GM21381 (cell line): ENCODE measurements at regions not wholly inside any gene's neighbourhood (a gene's known extent, or its start where the extent isn't known, plus 50 kb on each side); places are given as distances from the start of the nearest gene placed in this dataset.

Experiments used
- ATAC-seq: cut with Tn5 transposase; IDR thresholded peaks from one replicate; pipeline ENCODE4 v1.9.1; 2021; ENCODE audit warnings: mild to moderate bottlenecking, moderate library complexity; ENCODE audit not compliant: unreplicated experiment

- peak; percentile 70 for ATAC-seq
These were observed 318.7 kb upstream of the STT3B start for GRCh38 chr3:31213869-31214486.

DNA sequence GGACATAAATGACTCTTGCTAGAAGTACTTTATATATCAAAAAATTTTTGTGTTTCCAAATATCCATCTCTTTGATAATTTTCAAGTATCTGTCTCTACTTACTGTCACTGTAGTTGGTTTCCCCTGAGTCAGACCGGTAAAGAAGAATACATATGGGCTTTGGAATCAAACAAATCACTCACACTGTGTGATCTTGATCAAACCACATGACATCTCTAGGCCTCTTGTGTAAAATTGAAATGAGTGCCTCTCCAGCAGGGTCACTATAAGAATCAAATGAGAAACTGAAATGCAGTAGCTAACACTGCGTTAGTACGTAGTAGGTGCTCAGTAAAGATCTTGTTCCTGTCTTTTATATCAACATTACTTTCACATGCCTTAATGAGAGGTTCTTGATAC lies 314.6 kb upstream of the STT3B start:
- no peak for ATAC-seq

- ATAC-seq, result peak; percentile 75
These were observed 313.4 kb upstream of the STT3B start for GRCh38 chr3:31219131-31219843.

- ATAC-seq, result no peak
These were observed 312.3 kb upstream of the STT3B start for GRCh38 chr3:31220431-31220830.

- ATAC-seq, result no peak
These were observed 309.4 kb upstream of the STT3B start for GRCh38 chr3:31223278-31223677.

DNA sequence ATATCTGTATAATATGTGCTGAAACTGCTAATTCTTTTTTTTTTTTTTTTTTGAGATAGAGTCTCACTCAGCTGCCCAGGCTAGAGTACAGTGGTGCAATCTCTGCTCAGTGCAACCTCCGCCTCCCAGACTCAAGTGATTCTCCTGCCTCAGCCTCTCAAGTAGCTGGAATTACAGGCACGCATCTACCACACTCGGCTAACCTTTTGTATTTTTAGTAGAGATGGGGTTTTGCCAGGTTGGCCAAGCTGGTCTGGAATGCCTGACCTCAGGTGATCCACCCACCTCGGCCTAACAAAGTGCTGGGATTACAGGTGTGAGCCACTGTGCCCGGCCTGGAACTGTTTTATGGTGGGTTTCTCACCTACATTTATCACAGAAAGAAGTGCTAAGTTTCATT lies 307.8 kb upstream of the STT3B start:
- ATAC-seq, result no peak

DNA sequence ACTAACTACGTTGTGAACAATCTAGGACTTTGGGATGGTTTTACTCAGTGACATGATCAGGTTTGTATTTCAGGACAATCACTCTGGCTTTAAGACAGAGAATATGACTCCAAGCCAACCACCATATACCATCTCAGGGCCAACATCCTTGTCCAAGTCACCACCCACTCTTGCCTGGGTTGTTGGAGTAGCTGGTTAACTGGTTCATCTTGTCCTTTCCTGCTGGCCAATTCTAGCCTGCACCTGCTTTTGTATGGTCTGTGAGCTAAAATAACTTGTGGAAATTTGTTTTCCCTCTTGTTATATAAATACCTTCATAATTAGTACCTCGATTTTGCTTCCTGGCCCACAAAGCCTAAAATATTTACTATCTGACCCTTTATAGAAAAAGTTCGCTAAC lies 306.8 kb upstream of the STT3B start:
- no peak for ATAC-seq

GRCh38 chr3:31226346-31226745 lies 306.4 kb upstream of the STT3B start:
- no peak for ATAC-seq

DNA sequence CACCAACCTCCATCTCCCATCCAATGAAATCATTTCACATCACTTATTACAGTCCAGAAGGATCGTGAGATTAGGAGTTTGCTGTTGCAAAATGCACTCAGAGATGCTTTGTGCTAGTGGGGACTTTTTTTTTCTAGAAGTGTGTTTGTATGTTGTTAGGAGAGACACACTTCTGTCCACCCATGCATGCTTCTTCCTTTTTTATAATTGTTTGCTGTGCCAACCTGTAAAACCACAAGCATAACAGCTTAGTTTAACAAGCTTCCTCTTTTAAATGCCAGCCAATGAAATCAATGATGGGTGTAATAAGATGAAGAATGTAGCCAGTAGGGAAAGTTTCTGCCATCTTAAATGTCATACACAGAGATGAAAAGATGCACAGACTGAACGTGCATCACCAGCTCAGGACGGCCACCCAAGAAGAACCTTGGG lies 305.6 kb upstream of the STT3B start:
- peak; percentile 33 for ATAC-seq

- ATAC-seq, result no peak
These were observed 302.1 kb upstream of the STT3B start for GRCh38 chr3:31230425-31231223.

DNA sequence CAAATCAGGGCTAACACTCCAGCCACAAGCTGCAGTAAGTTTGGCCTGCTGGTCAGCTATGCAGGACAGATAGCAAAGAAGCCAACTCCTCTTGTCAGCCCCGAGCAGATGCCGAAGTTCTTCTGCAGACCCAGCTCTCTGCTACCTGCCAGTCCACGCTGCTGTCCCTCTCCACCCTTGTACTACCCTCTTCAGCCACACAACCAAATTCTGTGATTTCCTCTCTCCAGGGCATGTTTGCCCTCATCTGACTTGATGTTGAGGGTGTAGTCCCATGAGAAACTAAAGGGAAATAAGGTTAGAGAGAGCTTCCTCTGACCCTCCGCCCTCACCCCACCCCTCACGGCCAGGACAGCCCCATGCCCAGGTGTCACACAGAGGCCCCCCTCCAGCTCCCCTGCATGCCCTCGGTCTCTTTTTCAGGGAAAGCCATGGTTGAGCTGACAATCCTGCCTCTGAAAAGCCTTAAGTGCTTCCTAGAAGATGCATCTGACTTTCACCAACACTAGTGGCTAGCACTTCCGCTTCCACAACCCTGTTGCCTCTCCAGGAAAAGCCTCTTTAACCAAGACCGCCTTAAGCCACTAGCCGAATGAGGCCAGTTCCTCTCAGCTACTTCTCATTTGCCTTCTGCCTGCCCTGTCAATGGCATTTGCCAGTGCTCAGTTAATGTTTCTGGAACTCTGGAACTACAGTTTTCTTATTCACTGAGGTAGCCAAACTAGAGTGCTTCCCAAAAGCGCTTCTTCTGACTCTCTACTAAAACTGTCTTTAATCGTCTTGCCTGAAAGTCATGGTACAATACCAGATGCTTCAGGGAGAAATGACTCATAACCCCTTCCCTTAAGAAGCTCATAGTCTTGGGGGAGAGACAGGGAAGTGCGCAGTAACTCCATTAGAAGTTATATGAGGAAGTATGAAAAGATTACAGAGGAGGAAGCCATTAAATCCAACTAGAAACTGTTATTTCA lies 300.4 kb upstream of the STT3B start:
- peak; percentile 46 for ATAC-seq

DNA sequence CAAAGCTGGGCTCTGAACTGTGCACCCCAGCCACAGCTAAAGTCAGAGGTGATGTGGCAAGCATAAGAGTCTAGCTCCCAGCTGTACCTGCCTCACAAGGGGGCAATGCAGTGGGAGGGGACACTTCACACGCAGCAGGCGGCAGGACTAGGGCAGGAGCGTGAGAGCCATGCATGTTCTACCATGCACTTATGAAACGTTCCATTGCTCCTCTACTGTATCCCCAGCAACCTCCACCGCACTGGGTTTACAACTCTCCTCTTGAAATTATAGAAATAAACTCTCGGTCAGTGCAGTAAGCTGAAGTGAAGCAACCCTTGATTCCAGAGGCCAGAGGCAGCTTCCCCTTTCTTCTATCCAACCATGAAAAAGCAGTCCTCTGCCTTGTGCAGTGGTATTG lies 298.6 kb upstream of the STT3B start:
- no peak for ATAC-seq

DNA sequence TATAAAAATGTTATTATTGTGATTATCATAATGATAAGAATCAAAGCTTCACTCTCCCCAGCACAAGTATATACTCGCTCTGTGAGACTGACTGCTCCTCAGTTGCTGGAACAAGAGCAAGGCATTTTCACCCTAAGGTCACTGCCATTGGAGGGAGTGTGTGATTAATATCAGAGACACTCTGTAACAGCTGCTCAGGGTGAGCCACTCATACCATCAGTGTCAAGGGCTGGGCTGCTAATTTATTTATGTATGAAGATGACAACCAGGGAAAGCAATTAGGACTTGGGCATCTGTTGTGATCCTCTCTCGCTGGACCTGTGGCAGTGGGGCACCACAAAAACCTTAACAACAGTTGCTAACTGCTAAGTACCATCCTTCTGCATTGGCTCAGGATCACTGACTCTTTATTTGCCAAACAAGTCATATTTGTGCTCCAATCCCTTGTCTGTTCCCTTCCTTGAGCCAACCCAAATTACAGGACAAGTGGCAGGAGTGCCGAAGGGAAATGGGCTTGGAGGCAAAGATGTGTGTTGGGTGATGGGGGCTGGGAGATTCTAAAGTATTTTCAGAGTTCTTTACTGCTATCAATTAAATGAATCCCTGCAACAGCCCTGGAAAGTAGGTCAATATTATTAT lies 297.5 kb upstream of the STT3B start:
- no peak for ATAC-seq

DNA sequence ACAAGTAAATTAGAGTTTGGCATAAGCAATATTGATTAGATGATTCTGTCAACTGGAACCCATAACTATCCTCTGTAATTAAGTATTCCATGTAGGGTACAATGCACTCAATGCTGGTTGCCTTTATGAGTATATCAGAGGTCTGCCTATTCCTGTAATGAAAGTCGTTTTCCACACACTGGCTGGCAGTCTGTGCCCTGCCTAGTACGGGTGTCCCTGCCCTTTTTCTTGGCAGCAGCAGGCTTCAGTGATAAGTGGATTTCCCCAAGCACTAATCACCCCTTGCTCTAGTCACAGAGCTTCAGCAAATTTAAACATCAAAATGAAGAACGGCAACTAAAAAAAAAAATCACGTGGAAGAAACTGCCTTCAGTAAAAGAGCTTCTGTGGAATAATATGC lies 294.8 kb upstream of the STT3B start:
- no peak for ATAC-seq

DNA sequence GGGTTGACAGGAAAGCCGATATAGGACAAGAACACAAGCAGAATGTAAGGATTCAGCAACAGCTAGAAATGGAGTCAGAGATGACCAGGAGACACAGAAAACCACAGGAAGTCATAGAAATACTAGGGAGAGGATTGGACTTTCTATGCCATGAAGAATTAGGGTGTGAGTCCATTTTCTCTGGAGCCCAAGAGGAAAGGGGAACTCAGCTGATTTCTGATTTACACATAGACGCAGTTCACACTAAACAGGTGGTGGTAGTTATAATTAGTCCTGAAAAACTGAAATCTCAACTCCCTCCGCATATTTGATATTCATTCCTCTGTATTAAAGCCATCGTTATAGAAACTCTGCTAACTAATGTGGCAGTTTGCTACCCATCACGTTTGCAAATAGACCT lies 292.7 kb upstream of the STT3B start:
- no peak for ATAC-seq

GRCh38 chr3:31240466-31240865 lies 292.3 kb upstream of the STT3B start:
- ATAC-seq, result no peak

GRCh38 chr3:31240874-31241273 lies 291.9 kb upstream of the STT3B start:
- no peak for ATAC-seq

DNA sequence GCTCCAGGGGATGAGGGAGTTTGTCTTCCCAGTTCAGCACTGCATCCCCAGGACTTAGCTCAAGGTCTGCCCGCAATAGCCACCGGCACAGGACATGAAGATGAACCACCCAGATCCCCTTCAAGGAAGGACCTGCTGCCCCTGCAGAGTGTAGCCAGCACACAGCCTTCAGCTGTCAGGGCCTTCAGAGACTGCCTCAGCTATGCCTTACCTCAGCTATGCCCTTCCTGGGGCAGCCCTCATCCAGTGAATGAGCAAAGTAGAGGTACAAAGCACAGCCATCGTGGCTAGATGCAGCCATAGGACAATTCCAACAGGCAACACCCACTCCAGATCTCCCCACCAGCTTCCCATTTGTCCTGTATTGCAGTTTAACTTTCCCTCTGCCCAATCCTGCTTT lies 291.2 kb upstream of the STT3B start:
- ATAC-seq, result no peak

DNA sequence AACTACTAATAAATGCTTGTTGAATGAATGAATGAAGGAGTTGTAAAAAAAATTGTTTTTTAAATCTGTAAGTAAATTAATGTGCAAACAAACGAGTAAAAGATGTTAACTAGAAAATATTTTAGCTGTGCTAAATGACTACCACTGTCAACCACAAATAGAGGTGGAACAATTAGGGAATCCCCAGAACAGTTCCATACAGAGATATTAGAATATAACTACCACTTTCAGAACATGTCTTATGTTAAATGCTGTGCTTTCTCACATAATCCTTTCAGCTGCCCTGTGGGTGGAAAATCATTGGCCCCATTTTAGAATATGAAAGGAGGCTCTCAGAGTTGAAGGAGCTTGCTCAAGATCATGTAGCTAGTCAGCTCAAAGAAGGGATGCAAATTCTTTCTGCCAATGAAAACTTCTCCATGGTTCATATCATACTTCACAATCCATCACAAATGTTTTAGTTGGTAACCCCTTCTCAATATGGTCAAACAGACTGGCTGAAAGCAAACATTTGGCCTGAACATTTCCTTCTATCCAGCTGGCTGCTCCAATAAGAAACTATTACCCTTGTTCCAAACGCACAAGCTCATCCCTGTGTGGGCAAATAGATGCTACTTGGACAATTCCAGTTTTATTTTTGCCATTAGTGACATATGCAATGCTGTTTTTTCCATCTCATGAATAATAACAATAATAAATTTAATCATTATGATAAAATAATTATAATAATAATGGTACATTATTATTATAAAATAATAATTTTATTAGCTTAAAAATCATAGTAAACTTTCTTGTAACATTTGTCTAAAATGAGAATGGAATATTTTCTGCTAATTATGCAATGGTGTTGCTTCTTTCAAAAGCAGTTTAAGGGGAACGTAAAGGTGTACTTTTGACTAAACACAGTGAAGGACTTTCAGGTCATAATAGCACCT lies 290.4 kb upstream of the STT3B start:
- ATAC-seq, result peak; percentile 50
